Lung (tissue), 11 donors: ENCODE measurements at regions not wholly inside any gene's neighbourhood (a gene's known extent, or its start where the extent isn't known, plus 50 kb on each side); places are given as distances from the start of the nearest gene placed in this dataset.

Source experiments
- ATAC-seq: fragments of 200-7000 bp; cut with Tn5 transposase; one replicate; pipeline ENCODE4 v1.9.1; 2020; ENCODE audit warnings: moderate number of reproducible peaks; ENCODE audit not compliant: insufficient read depth, low FRiP score
- DNase-seq, 3 donors: peaks; one replicate each; pipeline ENCODE4 v3.0.0-alpha.2; 2013 to 2017
- H3K27ac ChIP-seq, 2 donors: one replicate each; pipeline ENCODE4 v1.5.1; 2013; ENCODE audit warnings: mild to moderate bottlenecking in 2 of 2, moderate library complexity in 2 of 2, control low read depth in 1 of 2, inconsistent platforms in 1 of 2, low read depth in 1 of 2, low read length in 1 of 2
- H3K27me3 ChIP-seq, 3 donors: one replicate each; pipeline ENCODE4 v1.5.1; 2013; ENCODE audit warnings: low read length in 2 of 3; ENCODE audit not compliant: control insufficient read depth in 3 of 3, insufficient read depth in 3 of 3
- H3K36me3 ChIP-seq, 4 donors: one replicate each; pipeline ENCODE4 v1.5.1; 2013; ENCODE audit warnings: low read length in 4 of 4, mild to moderate bottlenecking in 1 of 4, moderate library complexity in 1 of 4; ENCODE audit not compliant: control insufficient read depth in 4 of 4, insufficient read depth in 4 of 4
- H3K4me1 ChIP-seq, 5 donors: one replicate each; pipeline ENCODE4 v1.5.1; 2013; ENCODE audit warnings: low read length in 5 of 5, mild to moderate bottlenecking in 2 of 5, moderate library complexity in 1 of 5; ENCODE audit not compliant: control insufficient read depth in 5 of 5, insufficient read depth in 5 of 5
- H3K4me3 ChIP-seq: one replicate; pipeline ENCODE4 v1.5.1; 2013; ENCODE audit warnings: mild to moderate bottlenecking, control low read depth, moderate library complexity
- H3K9ac ChIP-seq, 2 donors: one replicate each; pipeline ENCODE4 v1.5.1; 2013; ENCODE audit warnings: low read length in 2 of 2, control low read depth in 1 of 2; ENCODE audit not compliant: insufficient read depth in 1 of 2
- H3K9me3 ChIP-seq, 4 donors: one replicate each; pipeline ENCODE4 v1.5.1; 2013; ENCODE audit warnings: low read length in 3 of 4, mild to moderate bottlenecking in 1 of 4, moderate library complexity in 1 of 4; ENCODE audit not compliant: control insufficient read depth in 4 of 4, insufficient read depth in 3 of 4
- CTCF ChIP-seq: IDR thresholded peaks from 2 replicates; pipeline ENCODE4 v1.5.1; 2012; ENCODE audit warnings: mild to moderate bottlenecking; ENCODE audit errors: control extremely low read depth, extremely low read depth
- WGBS, 2 donors: extraction: QIAGEN DNeasy Blood & Tissue Kit; methylation state at CpG; one replicate each; pipeline ENCODE4 v1.1.7; 2013; 5-methylcytosine and 5-hydroxymethylcytosine counted together
- donor health status: control.
- donor health status: control.
- donor health status: Bipolar disorder and iron deficiency.
- donor health status: healthy.
- donor health status: DM: yes; HTN: yes; CAD: no.

DNA sequence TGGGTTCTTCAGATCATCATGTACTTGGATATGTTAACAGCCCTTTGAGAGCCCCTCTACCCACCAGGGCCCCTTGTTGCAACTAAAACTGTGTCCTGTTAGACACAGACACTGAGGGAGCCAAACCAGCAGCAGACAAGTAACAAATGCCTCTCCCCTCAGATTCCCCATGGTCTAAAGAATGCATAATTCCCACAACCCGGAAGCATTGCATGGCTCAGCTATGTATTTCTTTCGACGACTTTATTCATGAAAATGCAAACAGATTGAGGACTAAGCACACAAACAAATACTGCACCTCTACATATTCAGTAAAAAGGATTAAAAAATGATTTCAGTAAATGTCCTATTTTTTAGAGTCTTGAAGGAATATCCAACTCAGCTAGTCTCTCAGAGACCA, 70.1 kb upstream of the HECW1 start:
- no peaks in the 10 kb centered on the region for H3K27me3 ChIP-seq
- no peak overlapping the region for H3K9ac ChIP-seq
- H3K9me3 ChIP-seq: peaks cover 0 to 5% (median 0%) of the 10 kb centered on the region in 4 donors
- no peak for TF ChIP-seq CTCF
- H3K4me3 ChIP-seq: no peak overlapping the region
- ATAC-seq (no peak), DNase-seq (no peak)
- no peaks in the 10 kb centered on the region for H3K36me3 ChIP-seq
- no peaks in the 10 kb centered on the region for H3K4me1 ChIP-seq
- WGBS, 2 donors: 73 to 88% methylated on average over 3 of the region's 3 CpGs
- H3K27ac ChIP-seq: no peak overlapping the region

- H3K9me3 ChIP-seq: peaks cover 0 to 5% (median 1%) of the 10 kb centered on the region in 4 donors
- H3K9ac ChIP-seq: no peak overlapping the region
- no peaks in the 10 kb centered on the region for H3K27me3 ChIP-seq
- TF ChIP-seq CTCF: no peak
- no peaks in the 10 kb centered on the region for H3K36me3 ChIP-seq
- H3K27ac ChIP-seq: no peak overlapping the region
- H3K4me1 ChIP-seq: no peaks in the 10 kb centered on the region
- 49 to 80% methylated on average over 1 of the region's 1 CpG for WGBS, 2 donors
- no peak for ATAC-seq
- no peak for DNase-seq
- H3K4me3 ChIP-seq: no peak overlapping the region
These were observed 67.9 kb upstream of the HECW1 start for GRCh38 chr7:43044511-43044910.

DNA sequence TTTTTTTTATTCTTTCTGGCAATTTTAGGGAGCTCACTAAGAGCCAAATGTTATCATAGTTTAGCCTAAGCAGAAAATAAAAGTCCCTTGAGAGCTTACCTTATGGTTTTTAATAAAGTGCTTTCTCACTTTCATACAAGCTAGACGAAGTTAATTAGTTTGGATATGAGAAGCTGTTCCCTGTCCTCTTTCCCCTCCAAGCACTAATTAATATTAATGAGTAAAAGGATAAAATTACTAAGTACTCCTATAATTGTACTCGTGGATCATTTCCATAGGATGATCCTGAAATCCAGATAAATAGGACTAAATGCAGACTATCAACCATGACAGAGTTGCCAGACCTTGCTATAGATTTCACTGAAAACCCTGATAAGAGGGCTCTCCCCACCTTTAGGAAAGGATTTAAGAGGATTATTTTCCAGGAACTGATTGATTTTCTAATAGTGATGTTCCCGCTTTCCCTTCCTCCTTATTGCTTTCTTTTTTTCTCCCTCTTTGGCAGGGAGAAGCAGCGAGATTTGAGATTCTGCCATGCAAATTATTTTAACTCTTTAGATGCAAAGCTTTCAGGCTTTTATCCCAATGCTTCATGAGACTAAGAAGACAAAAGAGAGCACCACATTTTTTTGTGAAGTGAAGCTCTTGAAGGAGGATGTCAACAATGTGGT, 58.3 kb upstream of the HECW1 start:
- peaks cover 0 to 6% (median 0%) of the 10 kb centered on the region in 3 donors for H3K27me3 ChIP-seq
- H3K4me1 ChIP-seq: no peaks in the 10 kb centered on the region
- H3K36me3 ChIP-seq: no peaks in the 10 kb centered on the region
- H3K9me3 ChIP-seq: peaks cover 0 to 5% (median 0%) of the 10 kb centered on the region in 4 donors
- no peak for TF ChIP-seq CTCF
- 47 to 63% methylated on average over 4 of the region's 4 CpGs for WGBS, 2 donors
- ATAC-seq (no peak), DNase-seq (peak in 1 of 3 donors; percentile 8)
- no peak overlapping the region for H3K27ac ChIP-seq
- no peak overlapping the region for H3K9ac ChIP-seq
- no peak overlapping the region for H3K4me3 ChIP-seq

DNA sequence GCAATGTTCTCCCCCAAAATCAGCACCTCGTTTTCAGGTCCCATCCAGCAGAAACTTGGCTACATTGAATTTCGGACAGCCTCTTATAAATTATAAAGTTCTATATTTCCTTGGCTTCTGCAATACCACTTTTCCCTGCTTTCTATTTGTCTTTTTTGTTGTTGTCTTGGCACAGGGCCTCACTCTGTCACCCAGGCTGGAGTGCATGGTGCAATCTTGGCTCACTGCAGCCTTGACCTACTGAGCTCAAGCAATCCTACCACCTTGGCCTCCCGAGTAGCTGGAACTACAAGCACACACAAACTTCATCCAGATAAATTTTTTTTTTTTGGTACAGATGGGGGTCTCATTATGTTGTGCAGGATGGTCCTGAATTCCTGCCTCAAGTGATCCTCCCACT, 55.3 kb upstream of the HECW1 start:
- H3K4me1 ChIP-seq: no peaks in the 10 kb centered on the region
- TF ChIP-seq CTCF: no peak
- 70 to 87% methylated on average over 3 of the region's 3 CpGs for WGBS, 2 donors
- no peak overlapping the region for H3K27ac ChIP-seq
- H3K9me3 ChIP-seq: no peaks in the 10 kb centered on the region
- no peak overlapping the region for H3K4me3 ChIP-seq
- no peaks in the 10 kb centered on the region for H3K36me3 ChIP-seq
- peaks cover 0 to 6% (median 0%) of the 10 kb centered on the region in 3 donors for H3K27me3 ChIP-seq
- ATAC-seq (no peak), DNase-seq (peak; percentile 11 to 54 (median 22))
- H3K9ac ChIP-seq: no peak overlapping the region
